GM13976 (cell line): ENCODE measurements at regions not wholly inside any gene's neighbourhood (a gene's known extent, or its start where the extent isn't known, plus 50 kb on each side); places are given as distances from the start of the nearest gene placed in this dataset.

ENCODE experiments used
- DNase-seq: peaks from one replicate; pipeline ENCODE4 v3.0.0; 2012; ENCODE audit warnings: low spot score
- CTCF ChIP-seq: IDR thresholded peaks from 2 replicates; pipeline ENCODE4 v1.5.1; 2012; ENCODE audit warnings: borderline replicate concordance, mild to moderate bottlenecking; ENCODE audit not compliant: insufficient read depth; ENCODE audit errors: extremely low read depth, missing control alignments, control extremely low read depth
- in situ Hi-C: fragments of 300-500 bp; cut with MboI; formaldehyde crosslinking; loops from one replicate; pipeline ENCODE4 v1.12.0; 2022; ENCODE audit warnings: low sequenced_read_pairs, mixed read lengths, inconsistent platforms; ENCODE audit not compliant: unreplicated experiment

- no peak for TF ChIP-seq CTCF
- no peak for DNase-seq
- in situ Hi-C loops: no loop called here
These were observed 566.2 kb downstream of the TBC1D22A start for GRCh38 chr22:47328550-47329243.

- no peak for TF ChIP-seq CTCF
- in situ Hi-C loops: no loop called here
- DNase-seq: no peak
These were observed 564.8 kb downstream of the TBC1D22A start for GRCh38 chr22:47327241-47327640.

- no peak for TF ChIP-seq CTCF
- in situ Hi-C loops: no loop called here
- DNase-seq: no peak
These were observed 562.8 kb downstream of the TBC1D22A start for GRCh38 chr22:47325249-47325648.

DNA sequence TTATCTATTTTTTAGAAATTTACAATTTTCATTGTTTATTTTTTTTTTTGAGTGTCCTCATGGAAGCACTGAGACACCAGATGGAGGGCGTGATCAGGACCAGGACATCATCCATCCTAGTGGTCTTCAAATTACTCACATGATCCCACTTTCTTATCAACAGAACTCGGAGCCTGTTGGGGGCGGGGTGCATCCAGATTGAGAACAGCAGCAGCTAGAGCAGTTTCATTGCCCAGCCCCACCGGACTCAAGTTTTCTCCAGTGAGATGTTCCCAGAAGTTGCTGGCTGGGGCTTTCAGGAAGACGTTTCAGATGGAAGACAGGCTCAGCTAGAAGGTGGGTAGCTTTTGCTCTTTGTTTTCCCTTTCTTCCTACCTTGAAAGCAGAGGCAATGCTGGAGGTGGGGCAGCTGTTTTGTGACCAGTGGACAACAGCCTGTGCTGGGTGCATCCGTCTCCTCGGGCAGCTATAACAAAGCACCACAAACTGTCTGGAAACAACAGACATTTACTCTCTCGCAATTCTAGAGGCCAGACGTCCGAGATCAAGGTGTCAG lies 562.1 kb downstream of the TBC1D22A start:
- in situ Hi-C loops: no loop called here
- DNase-seq: no peak
- no peak for TF ChIP-seq CTCF

DNA sequence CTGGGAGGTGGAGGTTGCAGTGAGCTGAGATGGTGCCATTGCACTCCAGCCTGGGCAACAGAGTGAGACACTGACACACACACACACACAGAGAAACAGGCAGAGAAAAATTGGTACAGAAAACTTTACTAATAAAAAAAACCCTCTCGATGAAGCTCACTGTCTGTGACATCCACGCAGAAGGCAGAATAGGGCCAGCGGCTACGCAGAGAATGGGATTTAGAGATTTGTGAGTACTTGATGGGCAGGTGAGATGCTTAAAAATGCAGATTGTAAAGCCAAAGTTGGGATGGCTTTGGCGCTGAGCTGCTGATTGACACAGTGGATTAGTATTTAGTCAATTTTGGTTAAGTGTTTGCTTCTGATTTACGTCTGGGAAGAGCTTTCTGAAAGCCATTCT lies 561.1 kb downstream of the TBC1D22A start:
- DNase-seq: no peak
- in situ Hi-C loops: no loop called here
- TF ChIP-seq CTCF: no peak

- DNase-seq: no peak
- in situ Hi-C loops: no loop called here
- no peak for TF ChIP-seq CTCF
These were observed 560.4 kb downstream of the TBC1D22A start for GRCh38 chr22:47322854-47323253.
